Esophagus muscularis mucosa (tissue), 4 donors: ENCODE measurements at regions not wholly inside any gene's neighbourhood (a gene's known extent, or its start where the extent isn't known, plus 50 kb on each side); places are given as distances from the start of the nearest gene placed in this dataset.

ENCODE experiments used
- DNase-seq: peaks from one replicate; pipeline ENCODE4 v3.0.0-alpha.2; 2017; ENCODE audit errors: extremely low spot score
- H3K27ac ChIP-seq, 4 donors: fragments of 200-600 bp; sonication (generic); replicated peaks in 1 of 4; 1 replicate in 3 of 4; 2 replicates in 1 of 4; pipeline ENCODE4 v1.5.1; 2016 to 2019; ENCODE audit warnings: mild to moderate bottlenecking in 1 of 4
- H3K27me3 ChIP-seq, 4 donors: fragments of 200-600 bp; sonication (generic); one replicate each; pipeline versions ENCODE4 v1.5.1 to v1.6.0; 2016 to 2019
- H3K36me3 ChIP-seq, 4 donors: fragments of 200-600 bp; sonication (generic); one replicate each; pipeline ENCODE4 v1.5.1; 2016 to 2019
- H3K4me1 ChIP-seq, 4 donors: fragments of 200-600 bp; sonication (generic); one replicate each; pipeline ENCODE4 v1.5.1; 2016 to 2019
- H3K4me3 ChIP-seq, 4 donors: fragments of 200-600 bp; sonication (generic); 1 replicate in 2 of 4; 2 replicates in 2 of 4; pipeline ENCODE4 v1.5.1; 2016 to 2019; ENCODE audit warnings: mild to moderate bottlenecking in 4 of 4, moderate library complexity in 1 of 4
- H3K9me3 ChIP-seq, 4 donors: fragments of 200-600 bp; sonication (generic); 1 replicate in 3 of 4; 2 replicates in 1 of 4; pipeline ENCODE4 v1.5.1; 2016 to 2019
- CTCF ChIP-seq, 3 experiments: fragments of 200-600 bp in 2 of 3; fragments of 450-650 bp in 1 of 3; sonication (generic) in 2 of 3; IDR thresholded peaks; one replicate each; pipeline ENCODE4 v1.5.1; 2017 to 2019; ENCODE audit warnings: antibody characterized with exemption in 3 of 3, mild to moderate bottlenecking in 2 of 3, moderate library complexity in 1 of 3
- EP300 ChIP-seq: sonication (generic); formaldehyde crosslinking; IDR thresholded peaks from one replicate; pipeline ENCODE4 v1.6.1; 2017; ENCODE audit warnings: antibody characterized with exemption
- POLR2A ChIP-seq: fragments of 450-650 bp; IDR thresholded peaks from one replicate; pipeline ENCODE4 v1.6.1; 2017; ENCODE audit warnings: antibody characterized with exemption, moderate library complexity, mild to moderate bottlenecking, low read depth
- POLR2AphosphoS5 ChIP-seq, 2 donors: sonication (generic); formaldehyde crosslinking; IDR thresholded peaks; one replicate each; pipeline ENCODE4 v1.6.1; 2017; ENCODE audit warnings: antibody characterized with exemption in 2 of 2
- WGBS: methylation state at CpG from one replicate; pipeline ENCODE4 v1.1.5; 2018; 5-methylcytosine and 5-hydroxymethylcytosine counted together
- intact Hi-C: fragments of 100-400 bp; cut with DNase I; formaldehyde crosslinking; loops from one replicate; pipeline ENCODE4 v1.15.1; 2023

GRCh38 chr6:14037402-14038277 lies 79.9 kb upstream of the CD83 start:
- Histone ChIP-seq H3K27me3 (peaks cover 0 to 19% (median 0%) of the 10 kb centered on the region in 4 donors), H3K9me3 (no peaks in the 10 kb centered on the region)
- WGBS, result 77% methylated on average over 12 of the region's 12 CpGs

DNA sequence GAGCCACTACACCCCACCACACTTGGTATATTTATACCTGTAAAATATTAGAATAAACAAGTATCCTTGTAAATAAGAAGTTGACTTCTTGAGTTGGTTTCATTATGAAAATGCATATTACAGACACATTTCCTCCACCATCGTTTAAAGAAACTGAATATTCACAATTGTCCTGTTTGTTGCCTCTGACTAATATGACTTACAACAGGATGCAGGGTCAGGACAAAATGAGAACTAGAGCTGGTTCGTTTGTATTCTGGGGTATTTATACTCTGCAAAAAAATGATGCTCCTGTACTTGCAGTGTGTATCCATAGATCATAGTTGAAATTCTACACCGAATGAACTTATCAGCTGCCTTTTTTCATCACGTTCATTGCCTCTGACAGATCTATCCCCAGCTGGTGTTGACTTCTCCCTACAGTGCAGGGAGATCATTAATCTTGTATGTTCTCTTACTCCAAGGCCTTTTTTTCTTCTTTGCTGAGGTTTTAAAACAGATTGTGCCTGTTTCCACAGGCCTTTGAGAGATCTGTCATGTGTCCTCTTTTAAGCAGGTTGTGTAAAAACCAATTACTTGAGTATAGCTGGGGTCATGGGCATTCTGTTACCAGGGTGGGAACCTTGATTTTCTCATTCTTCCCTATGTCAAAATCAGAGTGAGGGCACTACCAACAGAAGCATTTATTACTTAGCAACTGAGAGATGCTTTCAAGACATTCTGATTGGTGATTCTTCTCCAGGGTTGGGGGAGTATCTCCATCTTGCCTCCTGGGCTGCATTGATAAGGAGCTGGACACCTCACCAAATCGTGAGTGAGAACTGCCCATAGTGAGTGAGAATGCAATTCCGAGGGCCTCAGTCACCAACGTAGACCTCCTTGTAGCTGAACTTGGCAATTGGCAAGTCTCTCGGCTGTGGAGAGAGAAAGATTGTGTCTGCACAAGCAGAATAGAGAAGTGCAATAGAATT lies 78.8 kb upstream of the CD83 start:
- 57% methylated on average over 8 of the region's 8 CpGs for WGBS
- H3K27ac ChIP-seq, result no peak overlapping the region
- intact Hi-C loops, result no loop called here

More at GRCh38 chr6:14037402-14038277, 79.9 kb upstream of the CD83 start:
- Histone ChIP-seq H3K4me3 (no peak overlapping the region), H3K27ac (no peak overlapping the region), H3K4me1 (no peaks in the 10 kb centered on the region), H3K36me3 (no peaks in the 10 kb centered on the region)
- no peak for DNase-seq
- intact Hi-C loops, result no loop called here
- TF ChIP-seq CTCF (IDR thresholded peaks at IDR 0.05) (no peak), POLR2A (no peak), EP300 (no peak), POLR2AphosphoS5 (IDR thresholded peaks at IDR 0.05) (no peak)

DNA sequence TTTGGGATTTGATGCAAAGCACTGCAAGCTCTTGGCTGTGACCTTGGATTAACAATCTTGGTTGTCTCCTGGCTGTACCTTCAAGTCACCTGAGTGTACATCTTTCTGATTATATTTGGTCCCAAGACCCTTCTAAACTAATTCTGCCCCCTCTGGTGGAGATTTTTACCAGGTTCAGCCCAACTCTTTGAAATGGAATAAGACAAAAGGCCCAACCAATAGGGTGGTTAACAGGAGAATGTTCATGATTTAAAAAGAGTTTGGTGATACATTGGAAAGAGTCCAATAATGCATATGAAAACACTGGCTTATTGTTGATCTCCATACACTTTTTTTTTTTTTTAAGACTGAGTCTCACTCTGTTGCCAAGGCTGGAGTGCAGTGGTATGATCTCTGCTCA lies 77.5 kb upstream of the CD83 start:
- H3K27me3 ChIP-seq, result peaks cover 0 to 10% (median 0%) of the 10 kb centered on the region in 4 donors
- H3K36me3 ChIP-seq, result no peaks in the 10 kb centered on the region
- intact Hi-C loops, result loop anchor here (10.0 kb wide), 1 partner anchor 245 kb away; no protein-coding TSS in a partner anchor
- no peaks in the 10 kb centered on the region for H3K9me3 ChIP-seq
- TF ChIP-seq POLR2A, result no peak
- no peak for TF ChIP-seq EP300
- TF ChIP-seq CTCF (IDR thresholded peaks at IDR 0.05), result no peak
- TF ChIP-seq POLR2AphosphoS5 (IDR thresholded peaks at IDR 0.05), result no peak
- DNase-seq, result no peak
- H3K4me3 ChIP-seq, result no peak overlapping the region
- H3K4me1 ChIP-seq, result no peaks in the 10 kb centered on the region
- no peak overlapping the region for H3K27ac ChIP-seq

More for the DNA sequence above, 78.8 kb upstream of the CD83 start:
- Histone ChIP-seq H3K9me3 (no peaks in the 10 kb centered on the region), H3K4me3 (no peak overlapping the region), H3K4me1 (no peaks in the 10 kb centered on the region), H3K27me3 (peaks cover 0 to 12% (median 0%) of the 10 kb centered on the region in 4 donors), H3K36me3 (no peaks in the 10 kb centered on the region)
- no peak for DNase-seq
- TF ChIP-seq POLR2AphosphoS5 (IDR thresholded peaks at IDR 0.05), result no peak
- TF ChIP-seq POLR2A, result no peak
- TF ChIP-seq CTCF (IDR thresholded peaks at IDR 0.05), result no peak
- no peak for TF ChIP-seq EP300

DNA sequence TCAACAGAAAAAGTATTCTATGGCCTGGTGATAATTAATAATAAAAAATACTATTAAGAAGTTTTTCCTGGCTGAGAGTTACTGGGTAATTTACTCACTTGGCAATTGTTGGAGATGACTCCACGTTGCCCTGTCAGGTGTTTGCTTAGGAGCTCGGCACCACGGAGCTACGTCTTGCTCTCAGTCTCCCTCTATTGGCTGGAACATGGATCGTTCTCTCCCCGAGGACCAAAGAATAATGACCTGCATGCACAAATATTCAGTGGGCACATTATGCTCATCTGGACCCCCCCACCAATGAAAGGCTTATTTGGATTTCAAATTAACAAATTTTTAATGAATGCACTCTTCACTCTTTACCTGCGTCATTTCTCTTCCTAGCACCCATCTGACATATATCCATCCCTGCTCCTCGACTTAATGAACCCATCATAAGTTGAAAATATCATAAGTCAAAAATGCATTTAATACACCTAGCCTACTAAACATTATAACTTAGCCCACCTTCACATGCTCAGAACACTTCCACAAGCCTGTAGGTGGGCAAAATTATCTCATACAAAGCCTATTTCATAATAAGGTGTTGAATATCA lies 71.0 kb upstream of the CD83 start:
- Histone ChIP-seq H3K27me3 (peaks cover 0 to 36% (median 0%) of the 10 kb centered on the region in 4 donors), H3K4me3 (no peak overlapping the region), H3K9me3 (no peaks in the 10 kb centered on the region), H3K36me3 (no peaks in the 10 kb centered on the region), H3K27ac (no peak overlapping the region), H3K4me1 (no peaks in the 10 kb centered on the region)
- 25% methylated on average over 8 of the region's 8 CpGs for WGBS
- peak; percentile 44 to 66 (median 53) for TF ChIP-seq CTCF (IDR thresholded peaks at IDR 0.05)
- TF ChIP-seq POLR2AphosphoS5 (IDR thresholded peaks at IDR 0.05), result no peak
- no peak for TF ChIP-seq EP300
- intact Hi-C loops, result loop anchor here (5.0 to 10.0 kb wide), 2 partner anchors 139 to 252 kb away; no protein-coding TSS in a partner anchor
- DNase-seq, result no peak
